ENCODE measurements at regions not wholly inside any gene's neighbourhood (a gene's known extent, or its start where the extent isn't known, plus 50 kb on each side); places are given as distances from the start of the nearest gene placed in this dataset.

- no peak for DNase-seq
Observed at GRCh38 chr18:46296656-46297055, 192.5 kb downstream of the HAUS1 start.

GRCh38 chr18:46297124-46297523, 192.9 kb downstream of the HAUS1 start:
- DNase-seq: no peak

GRCh38 chr18:46297621-46298020, 193.4 kb downstream of the HAUS1 start:
- DNase-seq: no peak

- no peak for DNase-seq
Observed at GRCh38 chr18:46298511-46298910, 194.3 kb downstream of the HAUS1 start.

- DNase-seq: no peak
Observed at GRCh38 chr18:46299465-46300008, 195.4 kb downstream of the HAUS1 start.

GRCh38 chr18:46301081-46301480, 196.9 kb downstream of the HAUS1 start:
- DNase-seq: no peak

GRCh38 chr18:46301571-46301970, 197.4 kb downstream of the HAUS1 start:
- DNase-seq: no peak

GRCh38 chr18:46302528-46303485, 198.6 kb downstream of the HAUS1 start:
- no peak for DNase-seq

- no peak for DNase-seq
Observed at GRCh38 chr18:46310258-46310657, 206.1 kb downstream of the HAUS1 start.

- no peak for DNase-seq
Observed at GRCh38 chr18:46310675-46311345, 206.6 kb downstream of the HAUS1 start.

- no peak for DNase-seq
Observed at GRCh38 chr18:46311491-46311890, 207.3 kb downstream of the HAUS1 start.

- DNase-seq: no peak
Observed at GRCh38 chr18:46312221-46312620, 208.0 kb downstream of the HAUS1 start.

- DNase-seq: no peak
Observed at GRCh38 chr18:46313521-46313920, 209.3 kb downstream of the HAUS1 start.

- DNase-seq: no peak
Observed at GRCh38 chr18:46314011-46314410, 209.8 kb downstream of the HAUS1 start.

GRCh38 chr18:46315161-46315560, 211.0 kb downstream of the HAUS1 start:
- DNase-seq: no peak

GRCh38 chr18:46318356-46318755, 214.2 kb downstream of the HAUS1 start:
- no peak for DNase-seq

- DNase-seq: no peak
Observed at GRCh38 chr18:46319783-46320182, 215.6 kb downstream of the HAUS1 start.

GRCh38 chr18:46320297-46320696, 216.1 kb downstream of the HAUS1 start:
- no peak for DNase-seq

- no peak for DNase-seq
Observed at GRCh38 chr18:46320928-46321711, 216.9 kb downstream of the HAUS1 start.

GRCh38 chr18:46321955-46322354, 217.8 kb downstream of the HAUS1 start:
- no peak for DNase-seq

- no peak for DNase-seq
Observed at GRCh38 chr18:46322411-46322891, 218.3 kb downstream of the HAUS1 start.

GRCh38 chr18:46322941-46323340, 218.8 kb downstream of the HAUS1 start:
- DNase-seq: no peak

Data from stimulated activated CD4-positive, alpha-beta T cell treated with anti-CD3 and anti-CD28 coated beads, Interleukin-4, amount 100 ng/mL, for 4 hours (primary cell).